ENCODE measurements at regions not wholly inside any gene's neighbourhood (a gene's known extent, or its start where the extent isn't known, plus 50 kb on each side); places are given as distances from the start of the nearest gene placed in this dataset.

DNA sequence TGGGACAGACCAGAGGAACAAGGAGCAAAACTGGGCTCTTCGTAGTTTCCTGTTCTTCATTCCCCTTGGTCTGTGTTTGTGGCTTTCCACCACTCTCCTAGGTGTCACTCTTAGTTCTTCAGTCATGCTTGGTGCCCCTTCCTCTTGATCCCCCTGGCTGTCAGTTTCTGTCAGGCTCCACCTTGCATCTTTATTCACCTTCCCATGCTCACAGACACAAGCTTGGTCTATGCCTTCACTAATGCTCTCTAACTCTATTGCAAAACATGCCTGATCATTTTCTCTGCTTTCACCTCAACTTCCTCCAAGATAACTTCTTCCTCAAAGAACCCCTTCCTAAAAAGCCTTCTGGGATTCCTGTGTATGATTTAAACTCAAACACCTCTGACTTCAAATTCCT, 122.9 kb downstream of the GLUL start:
- TF ChIP-seq, protein P1, sequence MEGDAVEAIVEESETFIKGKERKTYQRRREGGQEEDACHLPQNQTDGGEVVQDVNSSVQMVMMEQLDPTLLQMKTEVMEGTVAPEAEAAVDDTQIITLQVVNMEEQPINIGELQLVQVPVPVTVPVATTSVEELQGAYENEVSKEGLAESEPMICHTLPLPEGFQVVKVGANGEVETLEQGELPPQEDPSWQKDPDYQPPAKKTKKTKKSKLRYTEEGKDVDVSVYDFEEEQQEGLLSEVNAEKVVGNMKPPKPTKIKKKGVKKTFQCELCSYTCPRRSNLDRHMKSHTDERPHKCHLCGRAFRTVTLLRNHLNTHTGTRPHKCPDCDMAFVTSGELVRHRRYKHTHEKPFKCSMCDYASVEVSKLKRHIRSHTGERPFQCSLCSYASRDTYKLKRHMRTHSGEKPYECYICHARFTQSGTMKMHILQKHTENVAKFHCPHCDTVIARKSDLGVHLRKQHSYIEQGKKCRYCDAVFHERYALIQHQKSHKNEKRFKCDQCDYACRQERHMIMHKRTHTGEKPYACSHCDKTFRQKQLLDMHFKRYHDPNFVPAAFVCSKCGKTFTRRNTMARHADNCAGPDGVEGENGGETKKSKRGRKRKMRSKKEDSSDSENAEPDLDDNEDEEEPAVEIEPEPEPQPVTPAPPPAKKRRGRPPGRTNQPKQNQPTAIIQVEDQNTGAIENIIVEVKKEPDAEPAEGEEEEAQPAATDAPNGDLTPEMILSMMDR (IDR thresholded peaks at IDR 0.05) = no peak
- TF ChIP-seq POLR2A (IDR thresholded peaks at IDR 0.05) (no peak), POLR2AphosphoS5 (IDR thresholded peaks at IDR 0.05) (no peak), EP300 (IDR thresholded peaks at IDR 0.05; ENCODE audit: low read depth) (no peak)
